Lower leg skin (tissue), 3 donors: ENCODE measurements at regions not wholly inside any gene's neighbourhood (a gene's known extent, or its start where the extent isn't known, plus 50 kb on each side); places are given as distances from the start of the nearest gene placed in this dataset.

Experiments used
- POLR2A ChIP-seq, 2 donors: fragments of 450-650 bp; IDR thresholded peaks; one replicate each; pipeline ENCODE4 v1.6.1; 2016 to 2017; ENCODE audit warnings: antibody characterized with exemption in 2 of 2, mild to moderate bottlenecking in 1 of 2, moderate library complexity in 1 of 2
- TF ChIP-seq, protein P1 (sequence below), 3 donors: fragments of 450-650 bp; IDR thresholded peaks; one replicate each; pipeline ENCODE4 v1.5.1; 2016; ENCODE audit warnings: antibody characterized with exemption in 3 of 3, mild to moderate bottlenecking in 3 of 3, moderate library complexity in 2 of 3

DNA sequence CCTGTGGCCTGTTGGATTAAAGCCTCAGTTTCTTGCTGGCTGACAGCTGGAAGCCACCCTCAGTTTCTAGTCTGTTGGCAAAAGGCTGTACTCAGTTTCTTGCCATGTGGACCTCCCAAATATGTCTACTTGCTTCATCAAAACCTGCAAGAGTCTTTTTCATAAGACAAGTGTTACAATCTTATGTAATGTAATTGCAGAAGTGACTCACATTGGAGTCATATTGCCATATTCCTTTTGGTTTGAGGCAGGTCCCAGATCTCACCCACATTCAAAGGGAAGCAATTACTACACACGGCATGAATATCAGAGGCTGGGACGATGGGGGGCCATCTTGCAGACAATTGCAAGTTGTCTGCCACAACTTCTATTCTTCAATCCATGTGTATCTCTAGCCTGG is 286.7 kb upstream of the IL12B start:
- TF ChIP-seq POLR2A (IDR thresholded peaks at IDR 0.05), result no peak
- TF ChIP-seq, protein P1, sequence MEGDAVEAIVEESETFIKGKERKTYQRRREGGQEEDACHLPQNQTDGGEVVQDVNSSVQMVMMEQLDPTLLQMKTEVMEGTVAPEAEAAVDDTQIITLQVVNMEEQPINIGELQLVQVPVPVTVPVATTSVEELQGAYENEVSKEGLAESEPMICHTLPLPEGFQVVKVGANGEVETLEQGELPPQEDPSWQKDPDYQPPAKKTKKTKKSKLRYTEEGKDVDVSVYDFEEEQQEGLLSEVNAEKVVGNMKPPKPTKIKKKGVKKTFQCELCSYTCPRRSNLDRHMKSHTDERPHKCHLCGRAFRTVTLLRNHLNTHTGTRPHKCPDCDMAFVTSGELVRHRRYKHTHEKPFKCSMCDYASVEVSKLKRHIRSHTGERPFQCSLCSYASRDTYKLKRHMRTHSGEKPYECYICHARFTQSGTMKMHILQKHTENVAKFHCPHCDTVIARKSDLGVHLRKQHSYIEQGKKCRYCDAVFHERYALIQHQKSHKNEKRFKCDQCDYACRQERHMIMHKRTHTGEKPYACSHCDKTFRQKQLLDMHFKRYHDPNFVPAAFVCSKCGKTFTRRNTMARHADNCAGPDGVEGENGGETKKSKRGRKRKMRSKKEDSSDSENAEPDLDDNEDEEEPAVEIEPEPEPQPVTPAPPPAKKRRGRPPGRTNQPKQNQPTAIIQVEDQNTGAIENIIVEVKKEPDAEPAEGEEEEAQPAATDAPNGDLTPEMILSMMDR (IDR thresholded peaks at IDR 0.05), result no peak
